ENCODE measurements at regions not wholly inside any gene's neighbourhood (a gene's known extent, or its start where the extent isn't known, plus 50 kb on each side); places are given as distances from the start of the nearest gene placed in this dataset.

GRCh38 chr12:88707800-88708199, 127.5 kb upstream of the KITLG start:
- no peak for TF ChIP-seq CTCF (conservative IDR thresholded peaks at IDR 0.05; ENCODE audit: low read length)
- no peak for TF ChIP-seq EZH2phosphoT487 (IDR thresholded peaks at IDR 0.05; ENCODE audit: borderline replicate concordance, low read depth, low read length)
